Erythroblast (primary cell): ENCODE measurements at regions not wholly inside any gene's neighbourhood (a gene's known extent, or its start where the extent isn't known, plus 50 kb on each side); places are given as distances from the start of the nearest gene placed in this dataset.

Experiments used
- GATA1 ChIP-seq: IDR thresholded peaks from 2 replicates; pipeline ENCODE4 v1.6.1; 2011; ENCODE audit warnings: low read depth, mild to moderate bottlenecking, control low read depth, low read length, moderate library complexity
- POLR2A ChIP-seq: IDR thresholded peaks from 2 replicates; pipeline ENCODE4 v1.6.1; 2011; ENCODE audit warnings: mild to moderate bottlenecking, low read length

DNA sequence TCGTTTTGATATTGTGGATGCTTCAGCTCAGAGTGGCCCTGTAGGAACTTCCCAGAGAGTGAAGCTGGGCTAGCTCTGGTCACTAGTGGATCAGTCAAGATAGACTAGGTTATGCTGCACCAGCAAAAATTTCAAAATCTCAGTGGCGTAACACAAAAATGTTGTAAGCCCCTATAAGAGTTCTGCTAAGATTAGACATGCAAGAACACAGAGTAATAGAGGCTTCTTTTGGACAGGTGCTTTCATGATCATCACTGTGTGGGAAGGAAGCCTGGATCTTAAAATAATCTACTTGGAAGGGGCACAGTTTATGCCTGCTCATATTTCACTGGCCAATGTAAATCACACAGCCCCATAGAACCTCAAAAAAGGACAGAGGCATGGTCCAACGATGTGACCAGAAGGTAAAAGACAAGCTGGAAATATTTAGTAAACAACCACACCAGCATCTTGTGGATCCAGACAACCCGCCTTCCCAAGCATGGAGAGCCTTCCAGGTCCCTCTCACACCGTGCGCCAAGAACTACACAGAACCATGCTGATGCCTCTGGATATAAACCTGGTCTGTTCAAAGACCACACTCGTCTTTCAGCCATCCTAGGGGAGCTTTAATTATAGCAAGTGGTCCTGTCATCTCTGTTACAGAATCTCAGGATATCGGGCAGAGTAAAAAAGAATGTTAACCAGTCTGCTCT, 554.3 kb downstream of the EPHB1 start:
- no peak for TF ChIP-seq POLR2A
- TF ChIP-seq GATA1, result no peak
